Stimulated activated naive CD8-positive, alpha-beta T cell treated with anti-CD3 and anti-CD28 coated beads, Interleukin-15, amount 100 ng/mL, for 72 hours (primary cell): ENCODE measurements at regions not wholly inside any gene's neighbourhood (a gene's known extent, or its start where the extent isn't known, plus 50 kb on each side); places are given as distances from the start of the nearest gene placed in this dataset.

Experiments used
- ATAC-seq: fragments of 150-1000 bp; cut with Tn5 transposase; 2 replicates; pipeline ENCODE4 v1.10.0; 2021; ENCODE audit warnings: mild to moderate bottlenecking, moderate library complexity
- DNase-seq, 2 donors: peaks; one replicate each; pipeline ENCODE4 v3.0.0; 2021 to 2022
- H3K27ac Mint-ChIP-seq, 2 donors: one replicate each; pipeline ENCODE4 v1.8.0; 2022; ENCODE audit warnings: mild to moderate bottlenecking in 2 of 2, mixed read lengths in 2 of 2, moderate library complexity in 2 of 2
- H3K27me3 Mint-ChIP-seq: one replicate; pipeline ENCODE4 v1.8.0; 2022; ENCODE audit warnings: mixed read lengths
- H3K4me1 Mint-ChIP-seq: one replicate; pipeline ENCODE4 v1.8.0; 2022; ENCODE audit warnings: mild to moderate bottlenecking, mixed read lengths
- H3K4me3 Mint-ChIP-seq, 2 donors: one replicate each; pipeline ENCODE4 v1.8.0; 2022; ENCODE audit warnings: mild to moderate bottlenecking in 2 of 2, mixed read lengths in 2 of 2, moderate library complexity in 1 of 2
- H3K9me3 Mint-ChIP-seq, 2 donors: one replicate each; pipeline ENCODE4 v1.8.0; 2022; ENCODE audit warnings: mixed read lengths in 2 of 2

DNA sequence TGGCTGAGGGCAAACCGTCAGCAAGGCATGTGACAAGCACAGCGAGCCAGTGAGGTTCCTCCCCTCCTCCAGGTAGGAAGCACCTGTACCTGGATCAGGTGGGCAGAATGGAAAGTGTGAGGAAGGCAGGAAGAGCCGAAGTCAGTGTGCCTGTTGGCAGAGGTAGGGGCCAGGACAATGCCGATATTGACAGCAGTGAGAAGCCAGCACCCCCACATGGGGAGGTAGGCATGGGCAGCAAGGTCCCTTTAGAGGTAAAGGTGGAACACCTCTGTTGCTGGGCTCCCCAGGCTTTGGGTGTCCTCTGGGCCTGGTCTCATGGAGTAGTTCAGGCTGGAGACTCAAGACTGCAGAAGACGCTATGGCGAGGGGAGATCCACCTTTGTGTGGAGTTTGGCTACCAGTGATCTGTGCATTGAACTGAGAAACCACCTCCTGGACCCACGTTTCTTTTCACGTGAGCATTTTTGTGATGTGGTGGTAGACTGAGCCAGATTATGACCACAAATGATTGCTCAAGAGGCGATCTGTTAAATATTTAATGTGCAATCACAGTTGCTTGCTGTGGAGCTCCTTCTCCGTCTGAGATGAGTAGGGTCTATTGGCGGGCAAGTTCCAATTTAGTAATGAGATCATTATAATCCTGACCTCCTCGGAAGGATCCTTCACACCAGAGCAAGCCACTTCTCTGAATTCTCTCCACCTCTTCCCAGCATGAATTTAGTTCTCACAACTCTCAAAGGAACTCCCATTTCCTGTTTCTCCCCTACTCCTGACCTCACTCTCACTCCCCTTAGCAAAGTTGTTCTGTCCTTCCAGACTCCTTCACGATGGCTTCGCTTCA lies 174.8 kb downstream of the CDH26 start:
- Mint-ChIP-seq H3K4me1 (no peaks in the 10 kb centered on the region), H3K27me3 (peaks cover 10% of the 10 kb centered on the region), H3K4me3 (no peak overlapping the region), H3K9me3 (no peaks in the 10 kb centered on the region), H3K27ac (peak overlapping the region in 1 of 2 donors; percentile 12)
- no peak for DNase-seq
- no peak for ATAC-seq

DNA sequence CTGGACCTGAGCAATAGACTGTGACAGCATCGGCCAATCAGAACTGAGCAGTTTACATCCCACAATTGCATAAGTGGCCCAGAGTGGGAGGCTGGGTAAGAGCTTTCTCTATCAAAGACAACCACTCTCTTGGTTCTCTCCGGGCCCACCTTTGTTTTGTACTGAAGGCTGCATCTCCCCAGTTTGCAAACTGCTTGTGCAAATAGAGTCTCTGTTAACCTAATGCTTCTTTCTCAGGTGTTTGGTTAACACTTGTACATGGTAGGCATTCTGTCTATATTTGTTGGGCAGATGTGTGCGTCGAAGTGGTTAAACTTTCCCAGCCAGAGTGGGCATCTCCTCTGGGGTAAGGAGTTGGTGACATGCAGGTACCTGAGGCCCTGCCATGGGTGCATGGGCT lies 177.1 kb downstream of the CDH26 start:
- H3K9me3 Mint-ChIP-seq = no peaks in the 10 kb centered on the region
- H3K27ac Mint-ChIP-seq = no peak overlapping the region
- H3K4me1 Mint-ChIP-seq = no peaks in the 10 kb centered on the region
- no peak for DNase-seq
- peaks cover 15% of the 10 kb centered on the region for H3K27me3 Mint-ChIP-seq
- ATAC-seq = no peak
- no peak overlapping the region for H3K4me3 Mint-ChIP-seq

DNA sequence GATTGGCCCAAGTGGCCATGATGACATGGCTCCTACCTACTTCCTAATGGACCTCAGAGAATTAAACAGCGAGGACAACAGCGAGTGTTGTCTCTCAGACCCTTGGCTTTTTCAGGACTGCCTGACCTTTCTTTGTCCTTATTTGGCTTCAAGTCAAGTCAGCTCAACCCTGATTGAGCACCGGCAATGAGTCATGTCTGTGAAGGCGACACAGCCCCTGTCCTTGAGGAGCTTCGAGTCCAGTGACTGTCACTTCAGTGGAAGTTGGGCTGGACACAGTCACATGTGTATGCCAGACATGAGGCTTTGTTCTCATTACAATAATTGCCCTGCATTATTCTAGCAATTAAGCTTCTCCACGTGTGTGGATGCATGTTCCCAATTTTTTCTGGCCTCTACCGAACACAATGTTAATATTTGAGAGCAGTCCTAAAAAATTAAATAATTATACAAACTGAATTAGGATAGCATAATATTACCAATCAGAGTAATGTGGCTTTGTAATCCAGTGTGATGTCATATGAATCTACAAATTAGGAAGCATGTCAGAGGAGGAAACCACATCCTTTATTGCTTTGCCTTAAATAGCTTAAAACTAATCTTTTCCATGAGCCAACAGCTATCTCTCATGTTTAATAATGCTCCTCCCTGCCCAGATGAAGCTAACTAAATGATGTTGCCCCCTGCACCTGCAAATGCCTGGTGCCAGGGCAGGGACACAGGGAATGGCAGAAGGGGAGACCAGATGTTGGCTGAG lies 178.6 kb downstream of the CDH26 start:
- no peak for DNase-seq
- ATAC-seq = no peak

DNA sequence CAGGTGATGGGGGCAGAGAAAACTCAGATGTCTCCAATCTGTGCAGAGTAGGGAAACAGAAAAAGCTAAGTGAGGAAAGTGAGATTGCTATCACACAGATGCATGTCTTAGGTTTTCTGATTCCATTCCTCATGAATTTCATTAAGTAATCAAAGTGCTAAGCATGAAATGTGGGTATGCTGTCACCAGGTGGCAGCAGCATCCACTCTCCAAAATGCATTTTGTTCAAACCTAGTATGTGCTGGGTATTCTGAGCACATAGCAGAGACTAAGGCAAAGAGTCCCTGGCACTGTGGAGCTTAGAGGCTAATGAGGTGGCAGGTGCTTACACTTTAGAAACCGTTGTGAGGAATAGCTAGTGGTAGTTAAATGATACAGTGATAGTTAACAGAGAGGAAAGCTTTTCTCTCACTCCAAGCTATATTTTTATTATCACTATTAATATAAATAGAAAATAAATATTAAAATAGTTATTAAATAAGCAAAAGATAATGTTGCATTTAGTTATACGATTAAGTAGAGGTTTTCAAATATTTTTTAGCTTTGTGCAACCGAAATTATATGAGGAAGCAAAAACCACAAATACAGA lies 179.5 kb downstream of the CDH26 start:
- Mint-ChIP-seq H3K27ac (peak overlapping the region in 1 of 2 donors; percentile 40), H3K9me3 (no peaks in the 10 kb centered on the region), H3K27me3 (peaks cover 8% of the 10 kb centered on the region), H3K4me3 (peak overlapping the region; percentile 69 to 86), H3K4me1 (no peaks in the 10 kb centered on the region)
- ATAC-seq (peak; percentile 80), DNase-seq (peak; percentile 10 to 36)

More for the DNA sequence above, 178.6 kb downstream of the CDH26 start:
- no peaks in the 10 kb centered on the region for H3K4me1 Mint-ChIP-seq
- H3K9me3 Mint-ChIP-seq = no peaks in the 10 kb centered on the region
- H3K27me3 Mint-ChIP-seq = peaks cover 17% of the 10 kb centered on the region
- H3K27ac Mint-ChIP-seq = no peak overlapping the region
- no peak overlapping the region for H3K4me3 Mint-ChIP-seq

DNA sequence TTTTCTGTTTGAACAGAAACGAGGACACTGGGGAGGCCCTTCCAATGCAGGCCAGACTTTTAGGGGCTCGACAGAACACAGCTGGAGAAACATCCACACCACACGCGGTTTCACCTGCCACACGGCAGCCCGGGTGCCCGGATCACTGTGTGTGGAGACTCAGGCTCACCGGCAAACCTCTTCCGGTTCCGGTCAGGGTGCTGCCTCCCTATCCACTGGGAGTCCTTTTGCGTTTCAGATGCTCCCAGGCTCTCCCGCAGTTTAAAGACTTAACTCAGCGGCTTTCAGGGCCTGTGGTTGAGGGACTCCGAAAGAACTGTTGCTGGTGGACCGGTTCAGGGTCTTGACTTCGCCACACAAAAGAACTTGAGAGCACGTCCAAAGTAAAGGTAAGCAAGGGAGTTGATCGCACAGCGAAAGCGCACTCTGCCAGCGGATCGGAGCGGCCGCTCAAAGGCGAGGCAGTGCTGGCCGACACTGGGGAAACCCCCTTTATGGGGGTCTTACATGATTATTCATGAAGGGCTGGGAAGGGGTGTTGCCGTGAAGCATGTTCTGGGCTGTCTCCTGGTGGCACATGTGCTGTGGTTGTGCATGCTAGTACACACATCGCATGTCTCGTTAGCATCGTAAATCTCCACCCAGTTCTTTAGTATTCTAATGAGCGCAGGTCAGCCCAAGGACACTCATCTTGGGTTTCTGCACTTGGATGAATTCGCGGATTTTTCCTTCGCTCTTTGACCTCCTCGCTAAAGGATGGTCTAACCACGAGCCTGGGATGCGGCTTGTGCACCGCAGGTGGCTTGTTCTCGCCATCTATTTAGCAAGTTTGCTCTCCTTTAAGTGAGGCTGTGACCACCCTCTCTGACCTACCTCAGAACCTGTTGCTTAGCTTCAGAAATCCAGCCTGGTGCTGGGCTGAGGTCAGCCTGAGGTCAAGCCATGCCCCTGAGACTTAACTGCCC lies 180.3 kb downstream of the CDH26 start:
- H3K27me3 Mint-ChIP-seq = peaks cover 7% of the 10 kb centered on the region
- H3K27ac Mint-ChIP-seq = peak overlapping the region in 1 of 2 donors; percentile 40
- peak overlapping the region; percentile 69 to 86 for H3K4me3 Mint-ChIP-seq
- peak; percentile 33 to 64 for DNase-seq
- H3K9me3 Mint-ChIP-seq = no peaks in the 10 kb centered on the region
- H3K4me1 Mint-ChIP-seq = no peaks in the 10 kb centered on the region
- ATAC-seq = peak; percentile 87

DNA sequence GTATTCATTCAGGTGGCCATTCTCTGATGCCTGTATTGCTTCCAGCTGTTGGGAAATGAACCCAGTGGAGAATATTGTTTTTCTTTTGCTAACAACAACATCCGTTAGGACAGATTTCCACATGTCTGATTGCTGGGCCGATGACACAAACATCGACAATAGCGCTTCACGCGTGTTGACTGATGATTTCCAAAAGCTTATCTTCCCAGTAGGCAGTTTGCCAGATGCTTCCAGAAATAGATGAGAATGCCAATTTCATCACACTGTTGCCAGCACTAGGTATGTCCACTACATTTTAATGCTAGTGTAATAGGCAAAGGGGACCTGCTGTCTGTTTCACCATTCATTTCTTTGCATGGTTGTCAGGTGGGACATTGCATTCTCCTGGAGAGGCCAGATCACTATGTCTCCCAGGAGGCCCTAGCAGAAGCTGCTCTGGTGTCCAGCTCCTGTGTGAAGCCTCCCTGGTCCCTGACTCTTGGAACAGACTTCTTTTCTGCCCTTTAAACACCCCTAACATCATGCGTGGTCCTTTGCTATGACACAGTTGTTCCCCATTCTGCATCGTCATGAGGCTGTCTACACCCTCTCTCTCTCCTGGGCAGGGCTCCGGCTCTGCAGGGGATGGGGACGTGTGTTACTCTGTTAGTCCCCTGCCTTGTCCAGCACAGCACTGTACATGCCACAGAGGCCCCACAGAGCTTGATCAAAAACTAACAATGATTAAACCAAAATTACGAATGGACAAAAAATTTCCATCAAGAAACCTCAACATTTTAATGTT lies 181.6 kb downstream of the CDH26 start:
- no peak for ATAC-seq
- no peaks in the 10 kb centered on the region for H3K4me1 Mint-ChIP-seq
- DNase-seq = no peak
- peak overlapping the region in 1 of 2 donors; percentile 35 for H3K4me3 Mint-ChIP-seq
- peaks cover 7% of the 10 kb centered on the region for H3K27me3 Mint-ChIP-seq
- H3K9me3 Mint-ChIP-seq = no peaks in the 10 kb centered on the region
- no peak overlapping the region for H3K27ac Mint-ChIP-seq

DNA sequence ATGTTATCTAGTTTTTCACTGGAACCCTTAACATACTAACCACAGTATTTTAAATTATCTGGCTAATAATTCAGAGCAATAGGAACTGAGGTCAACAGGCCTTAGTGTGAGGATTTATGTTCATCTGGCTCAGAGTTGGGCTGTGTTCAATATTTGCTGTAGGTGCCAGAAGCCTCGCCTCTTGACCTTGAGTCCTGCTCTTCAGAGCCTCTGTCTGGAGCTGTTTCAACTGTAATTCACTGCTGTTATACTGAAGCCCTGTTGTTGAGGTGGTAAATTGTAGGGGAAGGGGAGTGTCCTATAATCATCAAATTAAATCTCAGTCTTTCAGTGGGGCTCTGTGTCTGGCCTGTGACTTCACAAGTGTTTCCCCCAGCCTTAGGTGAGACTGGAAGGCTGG lies 184.4 kb downstream of the CDH26 start:
- Mint-ChIP-seq H3K9me3 (no peaks in the 10 kb centered on the region), H3K27me3 (peaks cover 7% of the 10 kb centered on the region), H3K27ac (no peak overlapping the region), H3K4me1 (no peaks in the 10 kb centered on the region), H3K4me3 (no peak overlapping the region)
- DNase-seq = no peak
- no peak for ATAC-seq

DNA sequence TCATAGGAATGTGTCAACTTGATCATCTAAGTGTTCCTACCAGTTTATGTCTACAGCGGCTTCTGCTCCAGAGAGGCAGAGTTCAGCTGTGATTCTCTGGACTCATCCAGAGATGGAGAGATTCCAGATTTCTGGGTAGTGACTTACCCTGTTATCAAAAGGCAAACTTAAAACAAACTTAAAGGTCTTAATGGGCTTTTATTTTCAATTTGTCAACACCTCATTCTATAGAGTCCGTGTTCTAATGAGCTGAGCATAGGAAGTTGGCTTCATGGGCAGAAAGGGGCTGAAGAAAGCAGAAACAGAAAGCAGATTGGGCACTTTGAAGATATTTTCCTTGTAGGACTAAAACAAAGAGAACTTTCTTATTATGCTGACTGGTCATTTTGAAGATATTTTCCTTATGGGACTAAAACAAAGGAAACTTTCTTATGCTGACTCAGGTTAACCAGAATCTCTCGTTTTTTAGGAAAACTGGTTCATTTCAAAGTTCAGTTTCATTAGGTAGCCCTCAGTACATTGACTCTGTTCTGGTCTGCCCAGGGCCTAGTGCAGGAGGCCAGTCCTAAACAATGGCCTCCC lies 185.1 kb downstream of the CDH26 start:
- Mint-ChIP-seq H3K4me1 (no peaks in the 10 kb centered on the region), H3K27ac (peak overlapping the region in 1 of 2 donors; percentile 20), H3K4me3 (no peak overlapping the region), H3K9me3 (no peaks in the 10 kb centered on the region), H3K27me3 (peaks cover 7% of the 10 kb centered on the region)
- DNase-seq (no peak), ATAC-seq (no peak)

DNA sequence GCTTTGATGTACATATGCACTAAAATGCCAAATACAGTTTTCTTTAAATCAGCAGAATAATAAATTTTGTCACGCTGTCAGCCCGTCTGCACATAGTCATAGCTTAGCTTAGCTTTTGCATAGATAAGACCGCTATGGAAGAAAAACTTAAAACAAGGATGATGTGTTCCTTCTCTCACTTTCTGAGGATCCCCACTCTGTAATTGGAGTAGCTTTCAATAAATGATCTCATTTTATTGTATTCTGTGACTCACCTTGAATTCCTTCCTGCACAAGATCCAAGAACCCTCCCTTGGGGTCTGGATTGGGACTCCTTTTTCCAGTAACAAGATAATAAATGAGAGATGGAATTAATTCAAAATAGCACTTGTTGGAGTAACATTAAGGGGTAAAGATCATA lies 186.2 kb downstream of the CDH26 start:
- Mint-ChIP-seq H3K9me3 (no peaks in the 10 kb centered on the region), H3K4me3 (no peak overlapping the region), H3K4me1 (no peaks in the 10 kb centered on the region), H3K27me3 (peaks cover 7% of the 10 kb centered on the region), H3K27ac (no peak overlapping the region)
- ATAC-seq (no peak), DNase-seq (no peak)

DNA sequence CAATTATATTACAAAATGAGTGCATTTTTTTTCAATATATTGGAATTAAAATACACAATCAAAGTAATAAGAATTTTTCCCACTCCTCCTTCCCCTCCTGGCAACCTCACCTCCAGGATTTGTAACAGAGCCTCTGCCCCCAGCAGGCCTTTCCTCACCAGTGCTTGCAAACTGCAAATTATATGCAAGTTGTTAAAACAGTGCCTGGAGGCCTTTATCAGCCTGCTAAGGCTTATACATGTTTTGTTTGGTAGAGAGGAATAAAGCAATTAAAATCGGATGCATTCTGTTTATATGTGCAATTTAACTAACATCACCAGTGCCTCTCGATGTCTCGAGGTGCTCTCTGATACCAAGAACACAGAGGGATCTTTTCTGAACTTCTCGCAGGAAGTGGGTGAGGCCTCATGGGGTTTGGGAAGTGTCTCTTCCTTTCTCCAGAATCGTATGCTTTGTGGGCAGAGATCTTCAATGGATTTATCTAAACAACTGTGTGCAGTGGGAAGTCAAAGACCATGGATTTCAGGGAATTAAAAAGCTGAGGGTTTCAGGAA lies 186.8 kb downstream of the CDH26 start:
- no peaks in the 10 kb centered on the region for H3K9me3 Mint-ChIP-seq
- ATAC-seq (no peak), DNase-seq (no peak)
- no peaks in the 10 kb centered on the region for H3K4me1 Mint-ChIP-seq
- peak overlapping the region in 1 of 2 donors; percentile 5 for H3K27ac Mint-ChIP-seq
- no peak overlapping the region for H3K4me3 Mint-ChIP-seq
- peaks cover 4% of the 10 kb centered on the region for H3K27me3 Mint-ChIP-seq

DNA sequence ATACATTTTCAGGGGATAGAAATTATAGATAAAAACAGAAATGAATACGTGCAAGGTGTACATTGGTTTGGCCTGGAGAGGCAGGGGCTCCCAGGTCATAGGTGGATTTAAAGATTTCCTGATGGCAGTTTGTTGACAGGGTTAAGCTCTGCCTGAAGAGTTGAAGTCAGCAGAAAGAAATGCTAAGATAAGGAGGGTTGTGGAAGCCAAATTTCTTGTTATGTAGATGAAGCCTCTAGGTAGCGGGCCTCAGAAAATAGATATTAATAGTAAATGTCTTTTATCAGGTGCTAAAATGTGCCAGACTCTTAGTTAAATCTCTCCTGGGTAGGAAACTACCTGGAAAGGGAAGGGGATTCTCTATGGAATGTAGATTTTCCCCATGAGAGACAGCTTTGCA lies 188.8 kb downstream of the CDH26 start:
- H3K27me3 Mint-ChIP-seq = no peaks in the 10 kb centered on the region
- ATAC-seq (no peak), DNase-seq (no peak)
- H3K9me3 Mint-ChIP-seq = no peaks in the 10 kb centered on the region
- H3K4me1 Mint-ChIP-seq = no peaks in the 10 kb centered on the region
- no peak overlapping the region for H3K4me3 Mint-ChIP-seq
- peak overlapping the region in 1 of 2 donors; percentile 30 for H3K27ac Mint-ChIP-seq

DNA sequence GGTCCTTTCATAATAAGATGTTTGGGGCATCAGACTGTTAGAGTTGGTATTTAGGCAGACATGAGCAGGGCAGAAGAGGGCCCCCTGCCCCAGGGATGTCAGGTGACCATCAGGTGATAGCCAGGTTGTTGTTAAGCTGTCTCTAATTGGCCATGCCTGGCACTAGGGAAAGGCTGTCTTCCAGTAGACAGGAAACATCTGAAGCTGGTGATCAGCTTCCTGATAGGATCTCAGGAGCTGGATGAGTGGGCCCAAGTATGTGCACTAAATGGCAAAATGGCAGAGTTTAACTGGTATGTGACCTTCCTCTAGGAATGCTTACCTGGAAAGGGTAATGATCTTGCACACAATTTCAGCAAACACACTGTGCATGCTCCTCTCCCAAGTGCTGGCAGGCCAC lies 190.7 kb downstream of the CDH26 start:
- H3K9me3 Mint-ChIP-seq = no peaks in the 10 kb centered on the region
- H3K27ac Mint-ChIP-seq = no peak overlapping the region
- no peak overlapping the region for H3K4me3 Mint-ChIP-seq
- H3K4me1 Mint-ChIP-seq = no peaks in the 10 kb centered on the region
- ATAC-seq (no peak), DNase-seq (no peak)
- H3K27me3 Mint-ChIP-seq = no peaks in the 10 kb centered on the region

DNA sequence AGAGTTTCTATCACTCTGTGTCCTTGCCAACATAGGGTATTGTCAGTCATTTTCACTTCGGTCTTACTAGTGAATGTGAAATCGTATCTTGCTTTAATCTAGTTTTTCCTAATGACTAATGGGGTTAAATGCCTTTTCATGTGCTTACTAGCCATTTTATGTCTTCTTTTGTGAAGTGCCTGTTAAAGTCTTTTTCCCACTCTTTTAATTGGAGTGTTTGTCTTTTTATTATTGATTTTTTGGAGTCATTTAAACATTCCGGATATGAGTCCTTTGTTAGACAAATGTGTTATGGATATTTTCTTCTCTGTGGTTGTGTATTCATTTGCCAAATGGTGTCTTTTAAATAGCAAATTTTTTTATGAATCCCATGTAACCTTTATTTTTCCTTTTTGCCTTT lies 194.6 kb downstream of the CDH26 start:
- DNase-seq = no peak
- Mint-ChIP-seq H3K9me3 (no peaks in the 10 kb centered on the region), H3K27me3 (no peaks in the 10 kb centered on the region), H3K4me1 (no peaks in the 10 kb centered on the region), H3K4me3 (no peak overlapping the region), H3K27ac (no peak overlapping the region)
- no peak for ATAC-seq
